Activated gamma-delta T cell treated with anti-CD3 and anti-CD28 coated beads, Interleukin-2, amount 50 U/mL, for 16 hours (primary cell): ENCODE measurements at regions not wholly inside any gene's neighbourhood (a gene's known extent, or its start where the extent isn't known, plus 50 kb on each side); places are given as distances from the start of the nearest gene placed in this dataset.

Source experiments
- DNase-seq: peaks from one replicate; pipeline ENCODE4 v3.0.0-alpha.2; 2020; ENCODE audit warnings: low read depth

- DNase-seq, result no peak
Observed at GRCh38 chr14:106812788-106813476, 1286.5 kb downstream of the TMEM121 start.

- DNase-seq, result no peak
Observed at GRCh38 chr14:106813477-106813823, 1287.1 kb downstream of the TMEM121 start.

GRCh38 chr14:106820119-106820518 is 1293.7 kb downstream of the TMEM121 start:
- DNase-seq, result no peak

GRCh38 chr14:106821119-106821518 is 1294.7 kb downstream of the TMEM121 start:
- no peak for DNase-seq

- DNase-seq, result no peak
Observed at GRCh38 chr14:106822905-106823304, 1296.5 kb downstream of the TMEM121 start.

- DNase-seq, result no peak
Observed at GRCh38 chr14:106823552-106823951, 1297.2 kb downstream of the TMEM121 start.

- DNase-seq, result no peak
Observed at GRCh38 chr14:106826833-106827369, 1300.5 kb downstream of the TMEM121 start.

GRCh38 chr14:106831322-106831720 is 1304.9 kb downstream of the TMEM121 start:
- DNase-seq, result peak; percentile 25

- no peak for DNase-seq
Observed at GRCh38 chr14:106837870-106838269, 1311.5 kb downstream of the TMEM121 start.

- DNase-seq, result no peak
Observed at GRCh38 chr14:106838991-106839769, 1312.8 kb downstream of the TMEM121 start.

- no peak for DNase-seq
Observed at GRCh38 chr14:106840258-106840657, 1313.9 kb downstream of the TMEM121 start.

GRCh38 chr14:106840991-106841390 is 1314.6 kb downstream of the TMEM121 start:
- no peak for DNase-seq

GRCh38 chr14:106841701-106842100 is 1315.3 kb downstream of the TMEM121 start:
- DNase-seq, result no peak

- no peak for DNase-seq
Observed at GRCh38 chr14:106842687-106843086, 1316.3 kb downstream of the TMEM121 start.

- no peak for DNase-seq
Observed at GRCh38 chr14:106843386-106843785, 1317.0 kb downstream of the TMEM121 start.

GRCh38 chr14:106843951-106844483 is 1317.6 kb downstream of the TMEM121 start:
- no peak for DNase-seq

- peak; percentile 44 for DNase-seq
Observed at GRCh38 chr14:106844608-106845285, 1318.4 kb downstream of the TMEM121 start.

- DNase-seq, result no peak
Observed at GRCh38 chr14:106845286-106846087, 1319.1 kb downstream of the TMEM121 start.

- DNase-seq, result no peak
Observed at GRCh38 chr14:106846218-106846617, 1319.8 kb downstream of the TMEM121 start.

- no peak for DNase-seq
Observed at GRCh38 chr14:106848330-106849121, 1322.1 kb downstream of the TMEM121 start.
